HG03460 (cell line): ENCODE measurements at regions not wholly inside any gene's neighbourhood (a gene's known extent, or its start where the extent isn't known, plus 50 kb on each side); places are given as distances from the start of the nearest gene placed in this dataset.

Source experiments
- ATAC-seq: cut with Tn5 transposase; IDR thresholded peaks from one replicate; pipeline ENCODE4 v1.9.1; 2021; ENCODE audit not compliant: unreplicated experiment

GRCh38 chr10:2130705-2131305 is 393.5 kb upstream of the ADARB2 start:
- ATAC-seq: no peak

GRCh38 chr10:2128991-2129390 is 391.7 kb upstream of the ADARB2 start:
- ATAC-seq: no peak

- ATAC-seq: no peak
Measured at GRCh38 chr10:2124135-2124534, 386.8 kb upstream of the ADARB2 start.

- no peak for ATAC-seq
Measured at GRCh38 chr10:2122431-2123124, 385.3 kb upstream of the ADARB2 start.

- no peak for ATAC-seq
Measured at GRCh38 chr10:2121929-2122328, 384.6 kb upstream of the ADARB2 start.

GRCh38 chr10:2121315-2121714 is 384.0 kb upstream of the ADARB2 start:
- ATAC-seq: no peak

- no peak for ATAC-seq
Measured at GRCh38 chr10:2120746-2121145, 383.4 kb upstream of the ADARB2 start.

- no peak for ATAC-seq
Measured at GRCh38 chr10:2119316-2119715, 382.0 kb upstream of the ADARB2 start.

- ATAC-seq: no peak
Measured at GRCh38 chr10:2118201-2118600, 380.9 kb upstream of the ADARB2 start.

GRCh38 chr10:2117641-2118040 is 380.3 kb upstream of the ADARB2 start:
- ATAC-seq: no peak

GRCh38 chr10:2111965-2112364 is 374.6 kb upstream of the ADARB2 start:
- no peak for ATAC-seq

- no peak for ATAC-seq
Measured at GRCh38 chr10:2108496-2108895, 371.2 kb upstream of the ADARB2 start.

GRCh38 chr10:2106641-2107040 is 369.3 kb upstream of the ADARB2 start:
- no peak for ATAC-seq

- no peak for ATAC-seq
Measured at GRCh38 chr10:2099321-2099720, 362.0 kb upstream of the ADARB2 start.

GRCh38 chr10:2097937-2098336 is 360.6 kb upstream of the ADARB2 start:
- no peak for ATAC-seq

GRCh38 chr10:2094171-2094570 is 356.8 kb upstream of the ADARB2 start:
- ATAC-seq: no peak

GRCh38 chr10:2083591-2083990 is 346.3 kb upstream of the ADARB2 start:
- ATAC-seq: no peak

GRCh38 chr10:2081501-2081900 is 344.2 kb upstream of the ADARB2 start:
- ATAC-seq: no peak

GRCh38 chr10:2079603-2080078 is 342.3 kb upstream of the ADARB2 start:
- peak; percentile 50 for ATAC-seq

- ATAC-seq: no peak
Measured at GRCh38 chr10:2077231-2077630, 339.9 kb upstream of the ADARB2 start.

- no peak for ATAC-seq
Measured at GRCh38 chr10:2076528-2076927, 339.2 kb upstream of the ADARB2 start.

GRCh38 chr10:2067015-2067414 is 329.7 kb upstream of the ADARB2 start:
- ATAC-seq: no peak

- no peak for ATAC-seq
Measured at GRCh38 chr10:2054728-2055127, 317.4 kb upstream of the ADARB2 start.
